GM18519 (cell line): ENCODE measurements at regions not wholly inside any gene's neighbourhood (a gene's known extent, or its start where the extent isn't known, plus 50 kb on each side); places are given as distances from the start of the nearest gene placed in this dataset.

Experiments used
- ATAC-seq: cut with Tn5 transposase; IDR thresholded peaks from one replicate; pipeline ENCODE4 v1.9.1; 2021; ENCODE audit warnings: mild to moderate bottlenecking, moderate library complexity; ENCODE audit not compliant: unreplicated experiment, low FRiP score

DNA sequence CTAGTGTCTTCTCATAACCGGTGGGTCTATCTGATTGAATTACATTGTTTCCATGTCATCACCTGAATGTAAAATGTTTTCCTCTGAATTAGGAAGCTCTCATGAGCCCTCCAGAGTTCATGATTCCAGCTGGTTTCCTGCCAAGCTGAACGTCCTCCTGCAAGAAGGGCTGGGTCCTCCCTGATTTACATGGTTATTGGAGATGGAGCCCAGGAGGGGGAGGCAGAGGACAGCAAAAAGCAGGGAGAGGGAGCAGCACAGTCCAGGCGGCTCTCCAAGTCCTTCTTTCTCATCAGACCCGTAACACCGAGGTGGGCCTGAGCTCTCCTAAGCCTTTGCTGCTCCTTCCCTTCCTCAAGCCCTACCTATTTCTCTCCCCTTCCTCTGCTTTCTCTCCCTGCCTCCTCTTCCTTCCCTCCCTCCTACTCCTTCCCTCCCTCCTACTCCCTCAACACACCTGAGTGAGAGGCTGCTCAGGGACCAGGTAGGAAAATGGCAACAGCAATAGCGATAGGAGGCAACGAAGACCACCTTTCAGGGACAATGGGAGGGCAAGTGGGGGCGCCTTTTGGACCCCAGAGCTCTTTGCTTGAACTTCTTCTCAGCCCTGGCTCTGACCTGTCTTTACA is 265.9 kb downstream of the PRDM2 start:
- no peak for ATAC-seq

DNA sequence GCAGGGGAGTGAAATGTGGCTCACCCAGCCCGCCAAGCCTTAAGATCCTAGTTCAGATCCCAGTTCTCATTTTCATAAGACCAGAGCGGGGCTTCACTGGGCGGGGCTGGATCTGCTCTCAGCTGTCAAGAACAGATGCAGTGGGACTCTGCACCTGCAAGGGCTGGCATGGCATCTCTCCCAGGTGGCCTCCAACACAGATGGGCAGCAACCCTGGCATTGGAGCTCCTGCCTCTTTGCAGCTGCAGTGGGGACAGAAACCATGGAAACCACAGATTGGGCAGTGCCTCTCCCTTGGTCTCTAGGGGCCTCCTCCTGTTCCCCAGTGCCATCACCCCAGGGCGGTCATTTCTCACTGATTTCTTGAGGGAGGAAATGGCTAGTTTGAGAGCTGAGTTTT is 267.7 kb downstream of the PRDM2 start:
- no peak for ATAC-seq

DNA sequence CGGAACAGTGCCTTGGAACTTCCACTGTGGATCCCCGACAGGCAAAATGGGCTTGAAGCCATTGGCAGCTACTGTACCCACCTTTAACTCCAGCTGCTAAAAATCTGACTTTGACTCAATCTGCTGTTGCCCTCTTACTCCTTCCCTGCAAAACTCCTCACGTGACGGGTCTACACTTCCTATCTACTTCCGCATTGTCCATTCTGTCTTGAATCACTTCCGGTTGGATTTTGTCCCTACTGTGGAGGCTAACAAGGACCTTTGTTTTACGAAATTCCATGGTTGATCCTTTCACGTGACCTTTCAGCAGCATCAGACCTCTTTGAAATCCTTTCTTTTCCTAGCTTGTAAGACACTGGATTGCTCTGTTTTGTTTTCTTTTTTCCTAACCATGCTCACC is 268.4 kb downstream of the PRDM2 start:
- ATAC-seq, result no peak

DNA sequence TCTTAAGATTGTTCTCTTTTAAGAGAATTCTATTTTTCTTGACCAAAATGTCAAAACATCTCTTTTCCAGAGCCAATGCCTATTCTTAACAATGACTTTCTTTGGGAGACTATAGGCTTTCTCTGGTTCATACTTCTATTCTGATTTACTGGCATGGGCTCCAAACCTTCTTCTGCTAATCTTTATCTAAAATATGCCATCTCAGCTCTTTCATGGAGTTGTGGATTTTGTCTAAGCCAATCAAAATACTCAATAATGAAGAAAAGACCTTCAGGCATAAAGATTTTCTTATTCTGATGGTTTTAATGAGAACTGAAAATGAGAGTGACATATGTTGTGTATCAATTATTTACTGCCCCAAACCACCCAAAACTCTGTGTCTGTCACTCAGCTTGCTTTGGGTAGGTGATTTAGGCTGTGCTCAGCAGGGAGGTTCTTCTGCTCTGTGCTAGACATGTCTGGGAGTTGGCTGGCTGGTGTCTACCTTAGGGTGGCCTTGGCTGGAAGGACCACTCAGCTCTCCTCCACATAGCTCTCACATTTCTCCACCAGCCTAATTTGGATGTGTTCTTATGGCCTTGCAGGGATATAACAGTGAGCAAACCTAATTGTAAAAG is 270.8 kb downstream of the PRDM2 start:
- ATAC-seq, result no peak

DNA sequence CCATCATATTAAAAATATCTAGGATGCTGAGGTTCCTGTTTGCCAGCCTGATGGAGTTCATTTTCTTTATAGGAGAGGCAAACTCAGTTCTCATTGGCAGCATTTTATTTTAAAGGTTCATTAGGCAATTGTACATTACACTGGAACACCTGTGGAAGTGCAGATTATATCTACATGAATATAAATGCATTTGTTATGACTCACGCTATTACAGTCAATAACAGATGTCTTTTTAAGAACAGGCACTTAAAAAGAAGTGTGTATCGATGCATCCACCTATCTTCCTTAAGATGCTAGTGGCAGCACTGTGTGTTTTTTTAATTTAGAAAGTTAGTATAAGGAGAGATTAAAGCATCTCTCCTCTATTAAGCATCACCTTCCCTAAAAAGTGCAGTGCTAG is 276.5 kb downstream of the PRDM2 start:
- no peak for ATAC-seq

DNA sequence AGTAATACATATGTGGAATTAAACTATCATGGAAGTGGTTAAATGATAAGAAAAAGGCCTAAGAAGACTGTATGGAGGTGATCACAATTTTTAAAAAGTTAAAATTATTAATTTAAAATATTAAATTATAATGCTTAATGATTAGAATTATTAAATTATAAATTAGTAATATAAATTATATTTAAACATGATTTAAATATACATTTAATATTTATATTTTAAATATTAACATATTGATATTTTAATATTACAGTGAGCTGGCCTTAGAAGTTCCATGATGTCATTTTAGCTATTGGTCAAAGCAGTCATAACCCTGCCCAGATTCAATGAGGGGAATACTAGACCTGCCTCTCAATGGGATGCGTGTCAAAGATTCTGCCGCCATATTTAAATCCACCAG is 281.2 kb downstream of the PRDM2 start:
- ATAC-seq, result no peak

DNA sequence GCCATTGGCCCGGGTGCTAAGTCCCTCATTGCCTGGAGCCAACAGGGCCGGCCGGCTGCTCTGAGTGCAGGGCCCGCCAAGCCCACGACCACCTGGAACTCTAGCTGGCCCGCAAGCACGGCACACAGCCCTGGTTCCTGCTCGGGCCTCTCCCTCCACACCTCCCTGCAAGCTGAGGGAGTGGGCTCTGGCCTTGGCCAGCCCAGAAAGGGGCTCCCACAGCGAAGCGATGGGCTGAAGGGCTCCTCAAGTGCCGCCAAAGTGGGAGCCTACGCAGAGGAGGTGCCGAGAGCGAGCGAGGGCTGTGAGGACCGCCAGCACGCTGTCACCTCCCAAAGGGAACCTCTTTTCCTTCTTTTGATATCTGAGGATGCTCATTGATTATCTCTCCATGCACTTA is 283.4 kb downstream of the PRDM2 start:
- no peak for ATAC-seq

DNA sequence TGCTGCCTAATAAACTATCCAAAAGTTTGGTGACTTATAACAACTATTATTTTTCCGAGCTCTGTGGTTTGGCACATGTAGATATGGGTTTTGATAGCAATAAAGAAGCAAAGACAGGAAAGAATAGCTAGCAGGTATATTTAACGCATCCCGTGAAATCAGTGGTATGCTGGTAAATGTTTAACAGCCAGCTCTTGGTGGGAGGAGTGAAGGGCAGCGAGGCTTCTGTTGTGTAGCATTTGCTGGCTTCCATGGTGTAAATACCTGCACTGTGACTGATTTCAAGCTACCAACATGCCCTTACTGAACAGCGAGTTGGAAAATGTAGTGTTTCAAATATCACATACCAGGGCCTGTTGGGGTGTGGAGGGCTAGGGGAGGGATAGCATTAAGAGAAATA is 291.0 kb downstream of the PRDM2 start:
- no peak for ATAC-seq

DNA sequence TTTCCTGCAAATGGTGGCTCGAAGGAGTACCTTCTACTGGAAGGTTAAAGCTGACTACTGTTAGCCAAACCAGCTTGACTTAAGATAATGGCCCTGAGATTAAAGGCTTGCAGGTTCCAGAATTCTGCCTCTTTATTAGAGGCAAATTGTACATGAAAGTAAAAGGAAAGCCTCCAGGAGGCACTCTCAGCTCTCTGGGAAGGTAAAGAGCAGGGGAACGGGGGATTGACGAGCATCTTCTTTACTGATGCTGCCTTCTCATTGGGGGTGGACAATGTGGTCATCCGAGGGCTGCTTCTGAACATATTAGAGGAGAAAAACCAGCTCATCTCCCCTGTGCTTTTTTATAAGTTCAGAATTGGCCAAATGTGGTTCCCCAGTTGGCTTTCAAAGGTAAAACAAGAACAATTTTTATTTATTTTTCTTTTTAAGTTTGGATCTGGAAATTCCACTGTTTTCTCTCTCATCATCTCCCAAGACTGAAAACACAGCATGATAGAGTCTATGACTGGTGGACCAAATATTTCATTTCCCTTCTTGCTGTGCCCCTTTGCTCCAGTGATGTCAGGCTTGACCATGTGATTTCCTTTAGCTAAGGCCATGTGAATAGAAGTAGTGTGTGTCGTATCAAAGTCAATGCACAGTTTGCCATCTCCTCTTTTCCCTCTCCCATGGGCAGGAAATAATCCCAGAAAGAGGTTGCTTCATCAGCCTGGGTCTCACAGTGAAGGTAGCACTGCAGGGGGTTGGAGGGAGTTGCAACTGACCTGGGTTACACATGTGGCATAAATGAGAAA is 292.7 kb downstream of the PRDM2 start:
- ATAC-seq, result no peak

DNA sequence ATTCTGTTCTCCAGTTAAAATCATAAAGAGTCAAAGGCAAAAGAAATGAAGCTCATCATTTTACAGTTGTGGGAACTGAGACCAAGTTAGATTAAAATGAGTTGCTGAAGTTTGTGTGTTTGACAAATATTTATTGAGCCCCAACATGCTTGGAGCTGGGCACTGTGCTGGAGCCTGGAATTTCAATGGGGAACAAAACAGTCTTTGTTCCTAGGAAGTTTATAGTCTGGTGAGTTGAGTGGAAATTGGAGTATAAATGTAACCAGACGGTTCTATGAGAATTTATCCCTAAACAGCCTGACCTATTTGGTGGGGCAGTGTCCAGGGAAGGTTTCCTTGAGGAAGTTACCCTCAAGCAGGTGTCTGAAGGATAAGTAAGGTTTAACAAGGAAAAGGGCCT is 294.4 kb downstream of the PRDM2 start:
- no peak for ATAC-seq

DNA sequence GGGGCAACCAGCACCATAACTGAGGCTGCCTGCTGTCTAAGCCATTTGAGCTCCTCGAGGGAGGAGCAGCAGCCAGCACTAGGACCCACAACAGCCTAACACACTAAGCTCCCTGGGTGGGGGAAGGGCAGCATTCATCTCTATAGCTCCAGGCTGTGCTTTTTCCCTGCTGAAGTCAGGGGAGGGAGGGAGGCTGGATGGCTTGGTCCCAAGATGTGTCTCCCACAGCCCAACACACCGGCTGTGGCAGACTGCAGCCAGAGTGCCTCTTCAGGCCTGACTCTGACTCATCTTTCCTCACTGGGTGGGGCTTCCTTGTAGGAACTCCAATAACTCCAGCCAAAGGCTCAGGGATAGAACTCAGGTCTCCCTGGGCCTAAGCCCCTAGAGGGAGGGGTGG is 296.3 kb downstream of the PRDM2 start:
- ATAC-seq, result no peak

DNA sequence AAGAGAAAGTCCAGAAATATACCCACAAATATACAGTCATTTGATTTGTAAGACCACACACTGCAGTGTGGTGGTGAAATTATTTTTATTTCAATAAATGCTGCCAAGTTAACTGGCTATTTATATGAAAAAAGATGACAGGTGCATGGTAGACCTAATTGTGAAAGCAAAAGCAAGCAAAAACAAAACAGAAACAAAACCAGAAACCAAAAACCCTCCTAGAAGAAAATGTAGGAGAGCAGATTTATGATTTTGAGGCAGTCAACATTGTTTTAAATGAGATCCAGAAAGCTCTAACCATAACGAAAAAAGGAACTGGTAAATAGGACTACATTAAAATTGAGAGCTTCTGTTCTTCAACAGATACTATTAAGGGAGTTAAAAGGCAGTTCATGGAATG is 303.6 kb downstream of the PRDM2 start:
- ATAC-seq, result no peak

DNA sequence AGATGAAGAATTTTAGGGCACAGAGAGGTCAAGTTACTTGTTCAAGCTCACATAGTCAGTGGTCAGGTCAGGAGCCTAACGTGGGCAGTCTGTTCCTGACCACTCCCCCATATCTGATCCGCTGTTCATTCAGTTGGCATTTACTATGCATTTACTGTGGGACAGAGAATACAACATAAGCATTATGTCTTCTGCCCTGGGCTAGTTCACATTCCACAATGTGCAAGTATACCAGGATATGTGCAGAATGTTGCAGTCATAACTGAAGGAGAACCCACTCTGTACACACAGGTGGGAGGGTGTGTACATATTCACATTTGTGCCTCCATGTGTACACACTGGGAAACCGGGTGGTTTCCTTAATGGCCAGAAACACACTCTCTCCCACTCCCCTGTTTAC is 309.6 kb downstream of the PRDM2 start:
- no peak for ATAC-seq

DNA sequence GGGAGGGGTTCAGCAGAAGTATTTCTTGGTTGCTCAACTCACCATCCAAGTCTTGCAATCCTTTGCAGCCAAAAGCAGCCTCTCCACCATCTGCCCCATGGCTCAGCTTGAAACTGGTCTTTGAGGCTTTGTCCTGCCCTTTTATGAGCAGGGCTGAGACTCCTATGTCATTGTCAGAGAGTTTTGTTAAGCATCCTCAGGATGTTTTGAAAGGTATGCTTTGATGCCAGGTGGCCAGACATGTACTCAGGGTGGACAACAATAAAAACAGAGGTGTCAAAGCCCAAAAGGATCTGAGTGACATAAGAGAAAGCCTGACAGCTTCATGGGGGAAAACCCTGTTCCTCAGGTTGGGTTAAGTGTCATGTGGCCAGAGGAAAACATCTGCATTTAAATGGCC is 310.5 kb downstream of the PRDM2 start:
- ATAC-seq, result no peak

DNA sequence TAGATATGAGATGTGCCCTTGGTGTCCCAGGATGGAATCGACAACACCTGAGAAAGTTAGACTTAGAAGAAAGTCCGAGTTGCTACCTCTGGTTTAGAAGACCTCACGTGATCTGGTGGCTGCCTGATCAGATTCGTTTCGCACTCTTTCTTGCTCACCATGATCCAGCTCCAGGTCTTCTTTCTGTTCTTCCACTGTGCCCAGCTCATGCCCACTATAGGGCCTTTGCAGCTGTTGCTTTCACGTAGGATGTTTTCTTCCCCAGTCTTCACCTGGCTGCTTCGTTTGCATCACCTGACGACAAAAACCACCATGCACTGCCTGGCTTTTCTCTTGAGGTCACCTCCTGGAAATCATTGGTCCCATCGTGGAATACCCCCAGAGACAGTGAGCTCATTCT is 311.1 kb downstream of the PRDM2 start:
- no peak for ATAC-seq

DNA sequence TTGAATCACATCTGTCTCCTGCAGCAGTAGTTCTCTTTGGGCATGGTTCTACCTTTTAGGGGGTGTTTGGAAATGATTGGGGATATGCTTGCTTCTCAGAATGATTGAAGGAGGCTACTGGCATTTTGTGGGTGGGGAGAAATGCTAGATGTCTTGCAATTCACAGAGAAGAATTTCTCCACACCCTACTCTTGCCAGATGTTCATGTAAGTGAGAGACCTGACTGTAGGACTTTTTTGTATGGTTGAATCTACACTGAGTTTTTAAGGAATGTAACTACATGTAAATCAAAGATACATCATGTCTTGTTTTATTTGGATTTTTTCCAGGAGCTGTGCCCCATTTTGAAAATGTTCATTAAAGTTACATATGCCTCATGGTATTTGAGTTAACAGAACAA is 311.9 kb downstream of the PRDM2 start:
- no peak for ATAC-seq

DNA sequence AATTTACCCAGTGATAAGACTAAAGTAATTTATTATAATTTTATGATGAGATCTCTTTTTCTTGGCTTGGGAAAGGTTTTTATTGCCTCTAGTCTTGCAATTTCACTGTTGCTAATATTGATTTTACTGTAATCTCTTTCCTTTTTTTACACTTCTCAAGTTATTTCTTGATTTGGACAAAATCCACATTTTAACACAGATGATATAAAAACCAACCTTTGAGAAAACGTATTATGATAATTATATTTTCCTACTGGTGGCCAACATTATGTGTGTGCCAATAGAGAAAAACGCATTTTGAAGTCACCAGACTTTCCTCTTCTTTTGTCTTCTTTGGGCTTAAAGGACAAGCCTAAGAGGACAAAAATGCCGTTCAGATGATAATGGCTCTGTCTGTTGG is 314.9 kb downstream of the PRDM2 start:
- ATAC-seq, result no peak

DNA sequence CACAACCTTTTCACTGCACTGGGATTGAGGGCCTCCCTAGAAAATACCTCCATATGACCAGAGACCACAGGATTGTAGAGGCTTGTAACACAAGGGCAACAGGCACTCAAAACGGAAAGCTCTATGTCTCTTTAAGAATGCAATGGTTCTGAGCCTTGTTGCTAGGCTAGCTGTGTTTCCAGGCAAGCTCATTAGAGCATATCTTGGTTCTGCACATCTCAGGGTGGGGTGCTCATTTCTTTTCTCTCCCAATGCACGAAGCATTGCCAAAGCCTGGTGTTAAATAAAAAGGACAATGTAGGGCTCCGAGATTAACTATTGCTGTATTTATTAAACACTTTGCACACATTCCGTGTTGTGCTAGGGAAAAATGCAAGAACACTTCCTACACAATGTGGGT is 315.9 kb downstream of the PRDM2 start:
- no peak for ATAC-seq

DNA sequence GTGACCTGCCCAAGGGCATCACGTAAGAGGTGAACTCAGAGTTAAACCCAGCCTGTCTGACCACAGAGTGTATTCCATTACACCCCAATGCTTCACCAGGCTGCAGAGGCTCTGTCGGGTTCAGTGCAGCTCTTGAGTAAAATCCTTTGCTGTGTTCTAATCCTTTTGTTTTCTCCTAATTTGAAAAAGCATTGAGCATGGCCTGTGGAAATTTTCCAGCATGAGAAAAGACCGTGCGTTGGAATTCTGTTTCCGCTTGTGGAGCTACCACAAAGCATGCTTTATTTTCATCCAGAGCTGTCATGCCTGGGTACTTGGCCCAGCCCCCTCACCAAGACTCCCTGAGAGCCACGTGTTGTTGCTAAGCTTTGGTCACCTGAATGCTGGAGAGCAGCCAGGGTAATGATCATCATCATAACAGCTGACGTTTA is 317.6 kb downstream of the PRDM2 start:
- ATAC-seq, result no peak

DNA sequence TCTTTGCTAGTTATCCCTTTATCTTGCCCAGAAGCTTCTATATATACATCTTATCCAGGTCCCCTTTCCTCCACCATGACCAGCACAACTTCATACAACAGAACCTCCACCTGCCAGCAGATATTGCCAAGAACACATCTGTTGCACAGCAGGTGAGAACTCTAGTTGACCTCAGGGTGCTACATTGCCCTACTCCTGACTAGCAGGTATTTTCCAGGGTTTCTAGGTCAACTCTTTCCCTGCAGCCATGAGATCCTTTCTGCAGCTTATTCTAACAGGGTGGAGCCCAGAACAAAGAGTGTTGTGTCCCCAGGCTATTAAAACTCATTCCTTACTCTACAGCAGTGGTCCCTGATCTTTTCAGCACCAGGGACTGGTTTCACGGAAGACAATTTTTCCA is 319.5 kb downstream of the PRDM2 start:
- ATAC-seq, result no peak

DNA sequence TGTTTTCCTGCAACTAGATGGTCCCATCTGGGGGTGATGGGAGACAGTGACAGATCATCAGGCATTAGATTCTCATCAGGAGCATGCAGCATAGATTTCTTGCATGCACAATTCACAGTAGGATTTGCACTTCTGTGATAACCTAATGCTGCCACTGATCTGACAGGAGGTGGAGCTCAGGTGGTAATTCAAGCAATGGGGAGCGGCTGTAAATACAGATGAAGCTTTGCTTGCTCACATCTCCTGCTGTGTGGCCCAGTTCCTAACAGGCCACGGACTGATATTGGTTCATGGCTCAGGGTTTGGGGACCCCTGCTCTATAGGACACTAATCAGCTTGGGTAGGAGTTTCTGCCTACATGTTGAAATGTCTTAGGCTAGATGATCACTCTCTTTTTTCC is 320.0 kb downstream of the PRDM2 start:
- no peak for ATAC-seq

DNA sequence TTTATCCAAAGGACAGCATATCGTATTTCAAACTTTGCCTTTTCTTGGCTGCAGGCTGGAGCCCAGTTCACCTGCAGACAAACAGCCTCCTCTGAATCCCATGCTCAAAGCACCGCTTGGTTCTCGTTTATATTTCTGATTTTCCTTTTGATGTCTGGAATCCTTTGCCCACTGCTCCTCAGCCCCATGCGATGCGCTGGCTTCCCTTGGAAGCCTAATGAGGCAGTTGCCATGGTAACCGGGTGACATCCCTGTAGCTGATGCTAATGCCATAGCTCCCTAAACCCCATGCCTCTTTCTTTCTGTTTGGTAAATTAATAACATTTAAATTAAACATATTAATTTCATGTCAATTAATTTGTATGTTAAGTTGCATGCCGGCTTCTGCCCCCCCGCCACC is 327.1 kb downstream of the PRDM2 start:
- no peak for ATAC-seq
